ENCODE measurements at regions not wholly inside any gene's neighbourhood (a gene's known extent, or its start where the extent isn't known, plus 50 kb on each side); places are given as distances from the start of the nearest gene placed in this dataset.

DNA sequence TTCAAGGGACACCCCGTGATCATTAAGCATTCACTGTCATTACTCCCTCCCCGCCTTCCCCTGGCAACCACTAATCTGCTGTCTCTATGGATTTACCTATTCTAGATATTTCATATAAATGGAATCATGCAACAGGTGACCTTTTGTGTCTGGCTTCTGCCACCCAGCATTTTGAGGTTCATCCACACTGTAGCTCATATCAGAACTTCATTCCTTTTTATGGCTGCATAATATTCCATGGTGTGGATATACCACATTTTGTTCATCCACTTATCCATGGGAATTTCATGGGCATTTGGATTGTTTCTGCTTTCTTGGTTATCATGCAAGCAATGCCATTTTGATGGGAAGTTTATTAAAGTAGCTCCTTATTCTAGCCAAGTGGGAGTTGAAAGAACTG, 184.2 kb upstream of the VASH1 start:
- TF ChIP-seq, protein P1, sequence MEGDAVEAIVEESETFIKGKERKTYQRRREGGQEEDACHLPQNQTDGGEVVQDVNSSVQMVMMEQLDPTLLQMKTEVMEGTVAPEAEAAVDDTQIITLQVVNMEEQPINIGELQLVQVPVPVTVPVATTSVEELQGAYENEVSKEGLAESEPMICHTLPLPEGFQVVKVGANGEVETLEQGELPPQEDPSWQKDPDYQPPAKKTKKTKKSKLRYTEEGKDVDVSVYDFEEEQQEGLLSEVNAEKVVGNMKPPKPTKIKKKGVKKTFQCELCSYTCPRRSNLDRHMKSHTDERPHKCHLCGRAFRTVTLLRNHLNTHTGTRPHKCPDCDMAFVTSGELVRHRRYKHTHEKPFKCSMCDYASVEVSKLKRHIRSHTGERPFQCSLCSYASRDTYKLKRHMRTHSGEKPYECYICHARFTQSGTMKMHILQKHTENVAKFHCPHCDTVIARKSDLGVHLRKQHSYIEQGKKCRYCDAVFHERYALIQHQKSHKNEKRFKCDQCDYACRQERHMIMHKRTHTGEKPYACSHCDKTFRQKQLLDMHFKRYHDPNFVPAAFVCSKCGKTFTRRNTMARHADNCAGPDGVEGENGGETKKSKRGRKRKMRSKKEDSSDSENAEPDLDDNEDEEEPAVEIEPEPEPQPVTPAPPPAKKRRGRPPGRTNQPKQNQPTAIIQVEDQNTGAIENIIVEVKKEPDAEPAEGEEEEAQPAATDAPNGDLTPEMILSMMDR (IDR thresholded peaks at IDR 0.05; ENCODE audit: low read depth, low read length) = no peak
- DNase-seq (ENCODE audit: low read depth in 2 of 2) = no peak
- no peak overlapping the region for H3K4me3 ChIP-seq (replicated peaks in 1 of 2; ENCODE audit: low read depth in 2 of 2, low read length in 2 of 2)

DNA sequence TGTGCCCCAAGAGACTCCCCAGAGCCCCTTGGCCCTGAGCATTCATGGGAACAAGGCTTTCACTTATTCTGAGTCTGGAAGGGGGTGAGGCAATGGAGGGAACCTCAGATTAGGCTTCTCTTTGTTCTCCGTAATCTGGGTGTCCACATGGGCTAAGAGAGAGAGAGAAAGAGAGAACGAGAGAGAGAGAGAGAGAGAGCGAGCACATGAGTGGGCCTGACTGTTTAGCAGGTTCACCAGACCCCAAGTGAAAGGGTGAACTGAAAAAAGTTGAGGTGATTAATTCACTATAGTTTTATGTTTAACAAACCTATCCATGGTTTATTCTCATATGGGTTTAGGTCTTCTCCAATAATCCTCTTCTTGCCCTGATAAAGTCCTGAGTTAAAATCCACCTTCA, 183.4 kb upstream of the VASH1 start:
- DNase-seq (ENCODE audit: low read depth in 2 of 2) = no peak
- TF ChIP-seq, protein P1 (IDR thresholded peaks at IDR 0.05; ENCODE audit: low read depth, low read length) = no peak
- H3K4me3 ChIP-seq (replicated peaks in 1 of 2; ENCODE audit: low read depth in 2 of 2, low read length in 2 of 2) = no peak overlapping the region

DNA sequence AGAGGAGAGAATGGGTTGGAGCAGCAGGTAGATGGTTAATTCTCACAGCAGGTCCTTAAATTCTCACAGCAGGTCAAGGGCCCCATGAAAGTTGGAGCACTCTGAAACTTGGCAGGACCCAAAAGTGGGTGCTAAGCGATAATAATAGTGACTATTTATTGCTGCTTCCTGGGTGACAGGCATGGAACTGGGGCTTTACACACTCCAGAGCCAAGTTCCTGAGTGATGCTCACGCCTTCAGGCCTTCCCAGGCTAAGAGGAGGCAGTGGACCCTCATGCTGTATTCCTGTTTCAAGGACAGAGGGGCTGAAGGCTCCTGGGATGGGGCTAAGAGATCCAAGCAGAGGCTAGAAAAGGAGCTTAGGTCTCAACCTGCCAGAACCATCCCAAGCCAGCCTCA, 180.9 kb upstream of the VASH1 start:
- TF ChIP-seq, protein P1 (IDR thresholded peaks at IDR 0.05; ENCODE audit: low read depth, low read length) = no peak
- no peak for DNase-seq (ENCODE audit: low read depth in 2 of 2)
- H3K4me3 ChIP-seq (replicated peaks in 1 of 2; ENCODE audit: low read depth in 2 of 2, low read length in 2 of 2) = no peak overlapping the region

DNA sequence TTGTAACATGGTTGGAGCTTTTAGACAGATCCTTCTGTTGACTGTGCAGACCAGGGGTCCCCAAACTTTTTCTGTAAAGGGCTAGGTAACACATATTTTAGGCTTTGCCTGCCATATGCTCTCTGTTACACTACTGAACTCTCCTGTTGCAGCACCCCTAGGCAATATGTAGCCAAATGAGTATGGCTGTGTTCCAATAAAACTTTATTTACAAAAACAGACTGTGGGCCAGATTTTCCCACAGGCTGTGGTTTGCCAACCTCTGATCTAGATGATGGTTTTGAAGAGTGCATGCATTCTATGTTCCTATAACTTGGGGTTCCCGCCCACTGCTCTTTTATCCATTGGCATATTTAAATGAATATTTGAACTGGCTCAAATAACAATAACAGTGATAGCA, 180.3 kb upstream of the VASH1 start:
- TF ChIP-seq, protein P1 (IDR thresholded peaks at IDR 0.05; ENCODE audit: low read depth, low read length) = no peak
- H3K4me3 ChIP-seq (replicated peaks in 1 of 2; ENCODE audit: low read depth in 2 of 2, low read length in 2 of 2) = no peak overlapping the region
- no peak for DNase-seq (ENCODE audit: low read depth in 2 of 2)

DNA sequence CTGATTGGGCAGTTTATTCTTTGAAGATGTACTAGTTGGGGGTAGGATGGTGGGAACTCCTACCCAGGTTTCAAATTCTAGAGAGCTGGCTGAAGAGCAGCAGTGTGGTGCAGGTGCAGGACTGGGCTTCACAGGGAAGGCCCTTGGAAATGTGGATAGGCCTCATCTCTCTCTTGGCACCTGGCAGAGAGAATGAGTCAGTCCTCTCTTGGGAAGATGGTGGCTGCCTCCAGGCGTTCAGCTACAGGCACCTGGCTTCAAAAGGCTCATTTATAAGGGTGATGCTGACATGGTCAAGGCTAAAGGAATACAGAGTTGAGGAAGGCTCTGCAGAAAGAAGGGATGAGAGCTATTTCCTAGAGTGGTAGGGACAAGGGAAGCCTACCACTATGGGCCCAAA, 179.7 kb upstream of the VASH1 start:
- H3K4me3 ChIP-seq (replicated peaks in 1 of 2; ENCODE audit: low read depth in 2 of 2, low read length in 2 of 2) = no peak overlapping the region
- TF ChIP-seq, protein P1 (IDR thresholded peaks at IDR 0.05; ENCODE audit: low read depth, low read length) = no peak
- no peak for DNase-seq (ENCODE audit: low read depth in 2 of 2)

DNA sequence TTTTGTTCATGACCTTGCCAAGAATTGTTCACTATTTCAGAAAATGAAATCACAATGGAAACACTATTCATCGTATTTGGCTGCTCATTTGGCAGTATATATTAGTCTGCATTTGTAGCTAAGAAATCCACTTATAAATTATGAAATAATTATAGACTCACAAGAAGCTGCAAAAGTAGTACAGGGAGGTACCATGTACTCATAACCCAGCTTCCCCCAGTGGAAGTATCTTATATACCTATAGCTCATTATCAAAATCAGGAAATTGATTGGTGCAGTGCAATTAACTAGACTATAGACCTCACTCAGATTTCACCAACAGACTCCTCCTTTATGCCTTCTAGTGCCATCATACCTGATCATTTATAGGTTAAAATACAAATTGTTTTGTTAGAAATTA, 178.8 kb upstream of the VASH1 start:
- TF ChIP-seq, protein P1 (IDR thresholded peaks at IDR 0.05; ENCODE audit: low read depth, low read length) = no peak
- H3K4me3 ChIP-seq (replicated peaks in 1 of 2; ENCODE audit: low read depth in 2 of 2, low read length in 2 of 2) = no peak overlapping the region
- DNase-seq (ENCODE audit: low read depth in 2 of 2) = no peak

DNA sequence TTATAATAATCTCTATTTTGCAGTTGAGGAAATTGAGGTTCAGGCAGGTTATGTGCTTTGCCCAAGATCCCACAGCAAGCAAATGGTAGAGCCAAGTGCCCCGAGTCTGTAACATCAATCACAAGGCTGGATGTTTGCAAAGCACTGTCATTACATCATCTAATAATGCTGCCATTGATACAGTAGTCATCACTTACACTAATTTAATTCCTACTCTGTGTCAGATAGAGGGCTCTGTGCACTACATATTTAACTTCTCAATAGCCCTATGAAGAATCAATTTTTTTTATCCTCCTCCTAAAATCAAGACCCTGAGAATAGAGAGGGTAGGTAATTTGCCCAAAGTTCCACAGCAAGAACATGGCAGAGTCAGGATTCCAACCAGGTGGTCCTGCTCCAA, 178.1 kb upstream of the VASH1 start:
- H3K4me3 ChIP-seq (replicated peaks in 1 of 2; ENCODE audit: low read depth in 2 of 2, low read length in 2 of 2) = no peak overlapping the region
- TF ChIP-seq, protein P1 (IDR thresholded peaks at IDR 0.05; ENCODE audit: low read depth, low read length) = no peak
- DNase-seq (ENCODE audit: low read depth in 2 of 2) = no peak

Measured in cardiac fibroblast (primary cell).